BLaER1 treated with 17β-estradiol and CSF1 and Interleukin-3, amounts not matched to agents 10 nM and 100 nM (cell line): ENCODE measurements at regions not wholly inside any gene's neighbourhood (a gene's known extent, or its start where the extent isn't known, plus 50 kb on each side); places are given as distances from the start of the nearest gene placed in this dataset.

Source experiments
- H3K27ac ChIP-seq, 11 experiments: shearing (Covaris generic); formaldehyde crosslinking; 2 replicates each; pipeline ENCODE4 v1.8.1; 2022
- H3K27me3 ChIP-seq, 11 experiments: shearing (Covaris generic); formaldehyde crosslinking; 2 replicates each; pipeline ENCODE4 v1.8.1; 2022
- H3K36me3 ChIP-seq, 11 experiments: shearing (Covaris generic); formaldehyde crosslinking; 2 replicates each; pipeline ENCODE4 v1.8.1; 2022
- H3K4me1 ChIP-seq, 10 experiments: shearing (Covaris generic); formaldehyde crosslinking; 2 replicates each; pipeline ENCODE4 v1.8.1; 2022
- H3K4me2 ChIP-seq, 11 experiments: shearing (Covaris generic); formaldehyde crosslinking; 2 replicates each; pipeline ENCODE4 v1.8.1; 2022
- H3K4me3 ChIP-seq, 10 experiments: shearing (Covaris generic); formaldehyde crosslinking; 2 replicates each; pipeline ENCODE4 v1.8.1; 2022
- H3K9ac ChIP-seq, 11 experiments: shearing (Covaris generic); formaldehyde crosslinking; 2 replicates each; pipeline ENCODE4 v1.8.1; 2022
- H3K9me3 ChIP-seq, 11 experiments: shearing (Covaris generic); formaldehyde crosslinking; replicated peaks in 1 of 11; 2 replicates each; pipeline ENCODE4 v1.8.1; 2022
- H4K20me1 ChIP-seq, 11 experiments: shearing (Covaris generic); formaldehyde crosslinking; 2 replicates each; pipeline ENCODE4 v1.8.1; 2022
- Cebpa-rat ChIP-seq, 11 experiments: shearing (Covaris generic); IDR thresholded peaks; 2 replicates each; pipeline ENCODE4 v1.8.1; 2022

GRCh38 chr6:158909938-158910337 lies 90.1 kb downstream of the RSPH3 start:
- Histone ChIP-seq H3K27ac (peak overlapping the region in 2 of 11 experiments; percentile 28 to 61; a peak in 1 of 22 replicates), H3K9ac (peak overlapping the region in 1 of 11 experiments; percentile 38; a peak in 2 of 22 replicates), H3K27me3 (no peaks in the 10 kb centered on the region), H3K9me3 (peaks cover 17 to 27% (median 22%) of the 10 kb centered on the region in 11 experiments), H3K4me3 (no peak overlapping the region), H4K20me1 (no peaks in the 10 kb centered on the region), H3K4me1 (peaks cover 28 to 36% (median 31%) of the 10 kb centered on the region in 10 experiments), H3K4me2 (peak overlapping the region; percentile 71 to 93 (median 84); a peak in 21 of 22 replicates), H3K36me3 (no peaks in the 10 kb centered on the region)
- TF ChIP-seq Cebpa-rat (IDR thresholded peaks at IDR 0.05), result no peak

- H3K27ac ChIP-seq, result no peak overlapping the region
- no peak overlapping the region for H3K4me2 ChIP-seq
- no peak overlapping the region for H3K4me3 ChIP-seq
- TF ChIP-seq Cebpa-rat (IDR thresholded peaks at IDR 0.05), result no peak
- no peaks in the 10 kb centered on the region for H4K20me1 ChIP-seq
- no peaks in the 10 kb centered on the region for H3K36me3 ChIP-seq
- no peaks in the 10 kb centered on the region for H3K27me3 ChIP-seq
- H3K9ac ChIP-seq, result no peak overlapping the region
- peaks cover 28 to 36% (median 31%) of the 10 kb centered on the region in 10 experiments for H3K4me1 ChIP-seq
- peaks cover 21 to 41% (median 33%) of the 10 kb centered on the region in 11 experiments for H3K9me3 ChIP-seq
These were observed 89.4 kb upstream of the EZR start for GRCh38 chr6:158908606-158909005.

- TF ChIP-seq Cebpa-rat (IDR thresholded peaks at IDR 0.05), result no peak
- peaks cover 28 to 34% (median 31%) of the 10 kb centered on the region in 10 experiments for H3K4me1 ChIP-seq
- no peaks in the 10 kb centered on the region for H3K27me3 ChIP-seq
- no peak overlapping the region for H3K27ac ChIP-seq
- H3K9ac ChIP-seq, result no peak overlapping the region
- peaks cover 21 to 43% (median 35%) of the 10 kb centered on the region in 11 experiments for H3K9me3 ChIP-seq
- H3K4me2 ChIP-seq, result no peak overlapping the region
- H3K4me3 ChIP-seq, result no peak overlapping the region
- no peaks in the 10 kb centered on the region for H3K36me3 ChIP-seq
- no peaks in the 10 kb centered on the region for H4K20me1 ChIP-seq
These were observed 88.8 kb upstream of the EZR start for GRCh38 chr6:158907931-158908330.

- Histone ChIP-seq H3K4me2 (no peak overlapping the region), H3K27me3 (no peaks in the 10 kb centered on the region), H3K9me3 (peaks cover 21 to 43% (median 35%) of the 10 kb centered on the region in 11 experiments), H3K36me3 (no peaks in the 10 kb centered on the region), H3K27ac (no peak overlapping the region), H3K9ac (no peak overlapping the region), H3K4me1 (peaks cover 20 to 24% (median 22%) of the 10 kb centered on the region in 10 experiments), H3K4me3 (no peak overlapping the region), H4K20me1 (no peaks in the 10 kb centered on the region)
- no peak for TF ChIP-seq Cebpa-rat (IDR thresholded peaks at IDR 0.05)
These were observed 87.8 kb upstream of the EZR start for GRCh38 chr6:158906926-158907325.

GRCh38 chr6:158905277-158905676 lies 86.1 kb upstream of the EZR start:
- no peak overlapping the region for H3K4me2 ChIP-seq
- H3K27ac ChIP-seq, result no peak overlapping the region
- no peaks in the 10 kb centered on the region for H4K20me1 ChIP-seq
- no peaks in the 10 kb centered on the region for H3K36me3 ChIP-seq
- no peak overlapping the region for H3K9ac ChIP-seq
- H3K4me1 ChIP-seq, result peaks cover 5 to 8% (median 6%) of the 10 kb centered on the region in 10 experiments
- no peaks in the 10 kb centered on the region for H3K27me3 ChIP-seq
- no peak overlapping the region; a peak in 1 of 20 replicates for H3K4me3 ChIP-seq
- no peak for TF ChIP-seq Cebpa-rat (IDR thresholded peaks at IDR 0.05)
- peaks cover 21 to 43% (median 35%) of the 10 kb centered on the region in 11 experiments for H3K9me3 ChIP-seq

- Histone ChIP-seq H3K4me3 (no peak overlapping the region), H3K27me3 (no peaks in the 10 kb centered on the region), H3K27ac (no peak overlapping the region), H4K20me1 (no peaks in the 10 kb centered on the region), H3K36me3 (no peaks in the 10 kb centered on the region), H3K9ac (no peak overlapping the region), H3K4me2 (no peak overlapping the region), H3K9me3 (peaks cover 21 to 40% (median 35%) of the 10 kb centered on the region in 11 experiments), H3K4me1 (no peaks in the 10 kb centered on the region)
- TF ChIP-seq Cebpa-rat (IDR thresholded peaks at IDR 0.05), result no peak
These were observed 84.6 kb upstream of the EZR start for GRCh38 chr6:158903801-158904200.

- no peak overlapping the region for H3K27ac ChIP-seq
- H3K9ac ChIP-seq, result no peak overlapping the region
- H3K4me2 ChIP-seq, result no peak overlapping the region
- peaks cover 12 to 25% (median 22%) of the 10 kb centered on the region in 11 experiments for H3K9me3 ChIP-seq
- H3K27me3 ChIP-seq, result no peaks in the 10 kb centered on the region
- H4K20me1 ChIP-seq, result no peaks in the 10 kb centered on the region
- TF ChIP-seq Cebpa-rat (IDR thresholded peaks at IDR 0.05), result no peak
- H3K36me3 ChIP-seq, result no peaks in the 10 kb centered on the region
- H3K4me1 ChIP-seq, result no peaks in the 10 kb centered on the region
- no peak overlapping the region for H3K4me3 ChIP-seq
These were observed 81.6 kb upstream of the EZR start for GRCh38 chr6:158900663-158901312.

GRCh38 chr6:158897236-158897635 lies 78.1 kb upstream of the EZR start:
- no peaks in the 10 kb centered on the region for H4K20me1 ChIP-seq
- H3K9me3 ChIP-seq, result no peaks in the 10 kb centered on the region
- TF ChIP-seq Cebpa-rat (IDR thresholded peaks at IDR 0.05), result no peak
- H3K9ac ChIP-seq, result no peak overlapping the region
- no peak overlapping the region for H3K27ac ChIP-seq
- no peak overlapping the region for H3K4me2 ChIP-seq
- no peak overlapping the region for H3K4me3 ChIP-seq
- H3K27me3 ChIP-seq, result no peaks in the 10 kb centered on the region
- H3K36me3 ChIP-seq, result no peaks in the 10 kb centered on the region
- no peaks in the 10 kb centered on the region for H3K4me1 ChIP-seq

- Histone ChIP-seq H3K27me3 (no peaks in the 10 kb centered on the region), H3K36me3 (no peaks in the 10 kb centered on the region)
- TF ChIP-seq Cebpa-rat (IDR thresholded peaks at IDR 0.05), result no peak
These were observed 76.5 kb upstream of the EZR start for GRCh38 chr6:158895661-158896060.

GRCh38 chr6:158894193-158894592 lies 75.0 kb upstream of the EZR start:
- no peak overlapping the region for H3K9ac ChIP-seq

More at GRCh38 chr6:158895661-158896060, 76.5 kb upstream of the EZR start:
- Histone ChIP-seq H3K9ac (no peak overlapping the region), H3K9me3 (no peaks in the 10 kb centered on the region), H4K20me1 (no peaks in the 10 kb centered on the region), H3K4me3 (no peak overlapping the region), H3K4me1 (no peaks in the 10 kb centered on the region), H3K27ac (no peak overlapping the region), H3K4me2 (no peak overlapping the region)

More at GRCh38 chr6:158894193-158894592, 75.0 kb upstream of the EZR start:
- Histone ChIP-seq H4K20me1 (no peaks in the 10 kb centered on the region), H3K27ac (no peak overlapping the region), H3K9me3 (no peaks in the 10 kb centered on the region), H3K4me1 (no peaks in the 10 kb centered on the region), H3K36me3 (no peaks in the 10 kb centered on the region), H3K4me3 (no peak overlapping the region), H3K27me3 (no peaks in the 10 kb centered on the region), H3K4me2 (no peak overlapping the region)
- TF ChIP-seq Cebpa-rat (IDR thresholded peaks at IDR 0.05), result no peak
